GM18502 (cell line): ENCODE measurements at regions not wholly inside any gene's neighbourhood (a gene's known extent, or its start where the extent isn't known, plus 50 kb on each side); places are given as distances from the start of the nearest gene placed in this dataset.

Experiments
- ATAC-seq: cut with Tn5 transposase; IDR thresholded peaks from one replicate; pipeline ENCODE4 v1.9.1; 2021; ENCODE audit warnings: mild to moderate bottlenecking; ENCODE audit not compliant: unreplicated experiment, poor library complexity

GRCh38 chr6:106918115-106918514, 56.4 kb downstream of the CD24 start:
- ATAC-seq: no peak

DNA sequence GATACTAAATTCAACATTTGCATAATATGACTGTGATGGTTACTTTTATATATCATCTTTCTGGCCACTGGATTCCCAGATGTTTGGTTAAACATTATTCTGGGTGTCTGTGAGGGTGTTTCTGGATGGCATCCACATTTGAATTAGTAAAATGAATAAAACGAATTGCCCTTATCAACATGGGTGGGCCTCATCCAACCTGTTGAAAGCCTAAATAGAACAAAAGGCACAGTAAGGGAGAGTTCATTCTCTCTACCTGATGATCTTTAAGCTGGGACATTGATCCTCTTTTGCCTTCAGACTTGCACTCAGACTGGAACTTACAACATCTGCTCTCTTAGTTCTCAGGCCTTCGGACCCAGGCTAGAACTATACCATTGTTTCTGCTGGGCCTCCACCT, 57.6 kb downstream of the CD24 start:
- no peak for ATAC-seq

DNA sequence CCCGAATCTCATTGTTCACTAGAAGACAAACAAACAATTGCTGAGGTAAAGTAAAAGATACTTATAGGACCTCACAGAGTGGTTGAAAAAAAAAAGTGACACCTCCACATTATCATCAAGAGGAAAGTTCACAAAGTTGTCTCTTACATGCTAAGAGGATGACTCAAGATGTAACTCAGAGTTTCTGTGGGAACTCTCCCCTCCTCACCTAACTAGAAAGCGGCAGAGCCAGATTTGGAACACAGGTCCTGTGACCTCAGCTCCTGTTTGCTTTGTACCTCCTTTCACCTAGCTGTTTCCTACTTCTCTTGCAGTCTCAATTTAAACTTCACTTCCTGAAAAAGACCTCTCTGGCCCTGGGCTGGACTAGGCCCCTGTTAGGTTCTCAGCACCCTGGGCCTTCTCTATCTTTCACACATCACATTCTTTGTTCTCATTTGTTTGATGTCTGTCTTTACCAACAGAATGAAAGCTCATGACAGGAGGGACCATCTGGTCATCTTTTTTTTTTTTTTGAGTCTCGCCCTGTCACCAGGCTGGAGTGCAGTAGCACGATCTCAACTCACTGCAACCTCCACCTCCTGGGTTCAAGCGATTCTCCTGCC, 60.8 kb downstream of the CD24 start:
- peak; percentile 59 for ATAC-seq

GRCh38 chr6:106913111-106913510, 61.4 kb downstream of the CD24 start:
- no peak for ATAC-seq

DNA sequence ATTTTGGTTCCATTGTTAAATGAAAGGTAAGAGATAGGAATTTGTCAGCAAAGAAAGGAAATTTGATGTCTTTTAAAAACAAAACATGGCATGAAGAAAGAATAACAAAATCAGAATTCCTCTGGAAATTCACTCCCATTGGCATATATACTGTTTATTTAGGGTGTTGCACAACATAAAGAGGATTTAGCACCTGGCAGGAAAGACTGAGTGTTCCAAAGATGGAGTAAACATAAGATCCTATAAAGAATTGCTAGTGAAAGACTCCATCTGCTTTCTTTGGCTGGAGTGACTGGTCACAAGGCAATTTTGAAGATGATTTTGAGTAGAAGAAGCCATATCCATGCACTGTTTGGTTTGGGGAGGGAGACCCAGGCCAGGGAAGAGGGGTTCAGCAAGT, 62.4 kb downstream of the CD24 start:
- ATAC-seq: no peak

- ATAC-seq: no peak
Observed at GRCh38 chr6:106910999-106911949, 63.3 kb downstream of the CD24 start.

- no peak for ATAC-seq
Observed at GRCh38 chr6:106908386-106908840, 66.1 kb downstream of the CD24 start.

DNA sequence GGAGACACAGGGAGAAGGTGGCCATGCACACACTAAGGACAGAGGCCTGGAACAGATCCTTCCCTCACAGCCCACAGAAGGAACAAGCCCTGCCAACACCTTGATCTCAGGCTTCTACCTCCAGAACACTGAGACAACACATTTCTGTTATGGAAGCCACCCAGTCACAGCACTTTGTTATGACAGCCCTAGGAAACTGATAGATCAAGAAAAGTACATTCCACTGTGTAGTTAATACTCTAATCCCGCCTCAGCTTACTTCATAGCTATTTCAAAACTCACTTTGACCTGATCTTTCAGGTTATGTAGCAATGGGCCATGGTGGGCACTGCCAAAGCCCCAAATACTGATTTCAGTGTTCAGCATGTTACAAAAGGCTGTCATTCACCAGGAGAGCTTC, 66.8 kb downstream of the CD24 start:
- ATAC-seq: no peak

DNA sequence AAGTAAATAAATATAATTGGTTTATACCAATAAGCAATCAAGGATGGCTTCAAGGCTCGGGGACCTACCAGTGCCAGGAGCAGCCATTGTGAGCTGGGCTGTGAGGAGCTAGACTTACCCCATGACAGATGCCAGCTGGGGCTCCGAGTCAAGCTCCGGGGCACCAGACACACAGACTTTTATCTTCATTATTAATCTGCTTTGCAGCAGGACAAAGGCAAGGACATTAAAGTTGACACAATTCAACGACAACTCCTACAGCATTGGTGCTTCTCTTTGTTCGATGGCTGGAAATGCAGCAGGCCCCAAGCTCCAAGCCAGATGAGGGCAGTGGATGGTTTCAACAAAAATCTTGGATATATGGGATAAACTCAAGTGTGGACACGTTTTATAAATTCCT, 68.3 kb downstream of the CD24 start:
- no peak for ATAC-seq

GRCh38 chr6:106903299-106903698, 71.2 kb downstream of the CD24 start:
- no peak for ATAC-seq

DNA sequence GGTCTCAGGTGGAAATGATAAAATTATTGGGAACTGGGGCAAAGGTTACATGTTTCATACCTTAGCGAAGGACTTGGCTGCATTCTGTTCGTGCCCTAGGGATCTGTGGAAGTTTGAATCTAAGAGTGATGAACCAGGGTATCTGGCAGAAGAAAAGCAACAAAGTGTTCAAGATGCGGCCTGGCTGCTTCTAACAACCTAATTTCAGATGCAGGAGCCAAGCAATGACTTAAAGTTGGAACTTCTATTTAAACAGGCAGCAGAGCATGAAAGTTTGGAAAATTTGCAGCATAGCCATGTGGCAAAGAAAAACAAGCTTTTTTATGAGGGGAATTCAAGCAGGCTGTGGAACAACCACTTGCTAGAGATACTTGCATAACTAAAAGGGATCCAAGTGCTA, 73.5 kb downstream of the CD24 start:
- ATAC-seq: no peak

- no peak for ATAC-seq
Observed at GRCh38 chr6:106899697-106900096, 74.8 kb downstream of the CD24 start.

DNA sequence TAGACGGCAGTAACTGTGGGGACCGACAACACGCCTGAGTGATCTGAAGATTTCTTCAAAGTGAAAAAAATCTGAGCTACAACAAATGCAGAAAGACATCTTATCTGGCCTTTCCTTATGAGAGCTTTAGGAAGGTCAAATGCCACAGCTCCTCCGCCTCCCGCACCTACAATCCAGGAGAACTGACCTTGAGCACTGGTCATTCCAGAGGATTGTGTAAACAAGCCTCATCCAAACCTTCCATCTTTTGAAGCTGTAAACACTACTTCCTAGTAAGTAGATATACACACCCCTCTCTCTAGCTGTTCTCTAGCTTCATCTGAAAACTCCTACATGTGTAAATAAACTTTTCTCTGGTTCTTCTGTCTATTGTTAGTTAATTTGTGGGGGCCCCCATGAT, 76.9 kb downstream of the CD24 start:
- ATAC-seq: no peak

DNA sequence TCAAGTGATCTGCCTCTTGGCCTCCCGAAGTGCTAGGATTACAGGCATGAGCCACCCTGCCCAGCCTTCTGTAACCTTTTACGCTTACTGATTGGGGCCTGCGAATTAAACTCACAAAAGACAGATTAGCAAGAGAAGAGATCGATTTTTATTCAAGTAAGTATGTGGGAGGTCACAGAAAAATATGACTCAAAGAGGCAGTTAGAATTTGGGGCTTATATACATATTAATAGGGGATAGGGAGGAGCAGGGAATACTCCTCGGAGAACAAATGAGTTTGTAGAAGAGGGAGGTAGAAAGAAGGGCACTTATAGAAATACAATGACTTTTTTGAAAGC, 78.9 kb downstream of the CD24 start:
- no peak for ATAC-seq

- no peak for ATAC-seq
Observed at GRCh38 chr6:106894978-106895702, 79.4 kb downstream of the CD24 start.

DNA sequence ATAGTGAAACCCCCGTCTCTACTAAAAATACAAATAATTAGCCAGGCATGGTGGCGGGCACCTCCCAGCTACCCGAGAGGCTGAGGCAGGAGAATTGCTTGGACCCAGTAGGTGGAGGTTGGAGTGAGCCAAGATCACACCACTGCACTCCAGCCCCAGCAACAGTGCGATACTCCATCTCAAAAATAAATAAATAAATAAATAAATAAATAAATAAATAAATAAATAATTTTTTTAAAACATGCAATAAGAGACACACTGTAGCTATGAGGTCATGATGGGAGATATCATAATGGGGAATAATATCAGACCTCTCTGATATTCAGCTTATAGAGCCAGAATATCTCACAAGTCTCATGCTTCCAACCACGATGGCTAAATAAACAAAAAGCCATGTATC, 82.3 kb downstream of the CD24 start:
- no peak for ATAC-seq

- ATAC-seq: no peak
Observed at GRCh38 chr6:106890447-106890846, 84.1 kb downstream of the CD24 start.

DNA sequence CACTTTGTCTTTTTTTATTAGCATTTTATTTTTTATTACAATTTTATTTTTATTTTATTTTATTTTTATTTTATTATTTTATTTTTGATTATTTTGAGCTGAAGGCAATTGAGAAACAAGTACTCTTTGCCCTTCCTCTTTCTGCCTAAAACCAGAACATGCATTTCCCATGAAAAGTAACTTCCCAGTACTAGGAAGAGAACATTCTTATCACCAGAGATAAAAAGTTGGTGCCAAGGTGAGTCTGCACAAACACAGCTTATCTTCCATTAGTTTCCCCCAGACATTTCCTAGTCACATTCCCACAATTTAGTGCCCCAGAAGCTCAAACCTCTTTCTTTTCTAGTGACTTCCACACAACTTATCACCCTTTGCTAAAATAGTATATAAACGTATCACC, 84.8 kb downstream of the CD24 start:
- no peak for ATAC-seq

DNA sequence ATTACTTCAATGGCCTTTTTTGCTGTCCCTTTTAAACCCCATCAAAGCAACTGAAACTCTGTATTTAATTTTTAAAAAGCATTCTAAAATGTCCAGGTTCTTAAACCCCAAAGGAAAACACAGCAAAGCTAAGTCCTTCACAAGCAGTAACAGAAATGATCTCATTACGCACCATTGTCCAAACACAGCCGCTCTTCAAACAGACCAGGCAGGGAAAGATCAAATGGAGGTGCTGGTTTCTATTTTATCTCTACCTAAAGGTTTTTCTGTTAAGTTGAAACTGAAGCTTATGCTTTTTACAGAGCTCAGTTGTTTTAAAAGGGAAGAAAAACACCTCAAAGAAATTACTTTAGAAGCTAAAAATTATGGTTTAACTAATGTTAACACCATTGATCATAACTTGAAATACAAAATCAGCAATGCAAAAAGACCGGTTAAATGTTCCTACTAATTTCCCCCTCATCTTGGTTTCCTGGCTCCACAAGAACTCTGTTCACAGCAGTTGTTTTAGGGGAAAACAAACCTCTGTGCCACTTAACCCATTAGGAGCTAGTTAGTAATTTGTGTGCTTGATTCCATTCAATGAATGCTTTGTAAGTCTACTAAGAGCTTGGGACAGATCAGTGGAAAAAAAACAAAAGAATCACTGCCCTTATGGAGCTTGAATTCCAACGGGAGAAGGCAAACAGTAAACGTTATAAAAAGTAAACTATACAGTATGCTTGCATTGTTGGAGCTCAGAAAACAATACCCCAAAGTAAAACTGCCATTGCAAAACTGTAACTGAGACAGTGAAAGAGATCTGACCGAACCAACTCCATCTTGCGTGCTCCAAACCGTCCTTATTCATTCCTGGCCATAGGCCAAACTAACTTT, 87.4 kb downstream of the CD24 start:
- no peak for ATAC-seq

DNA sequence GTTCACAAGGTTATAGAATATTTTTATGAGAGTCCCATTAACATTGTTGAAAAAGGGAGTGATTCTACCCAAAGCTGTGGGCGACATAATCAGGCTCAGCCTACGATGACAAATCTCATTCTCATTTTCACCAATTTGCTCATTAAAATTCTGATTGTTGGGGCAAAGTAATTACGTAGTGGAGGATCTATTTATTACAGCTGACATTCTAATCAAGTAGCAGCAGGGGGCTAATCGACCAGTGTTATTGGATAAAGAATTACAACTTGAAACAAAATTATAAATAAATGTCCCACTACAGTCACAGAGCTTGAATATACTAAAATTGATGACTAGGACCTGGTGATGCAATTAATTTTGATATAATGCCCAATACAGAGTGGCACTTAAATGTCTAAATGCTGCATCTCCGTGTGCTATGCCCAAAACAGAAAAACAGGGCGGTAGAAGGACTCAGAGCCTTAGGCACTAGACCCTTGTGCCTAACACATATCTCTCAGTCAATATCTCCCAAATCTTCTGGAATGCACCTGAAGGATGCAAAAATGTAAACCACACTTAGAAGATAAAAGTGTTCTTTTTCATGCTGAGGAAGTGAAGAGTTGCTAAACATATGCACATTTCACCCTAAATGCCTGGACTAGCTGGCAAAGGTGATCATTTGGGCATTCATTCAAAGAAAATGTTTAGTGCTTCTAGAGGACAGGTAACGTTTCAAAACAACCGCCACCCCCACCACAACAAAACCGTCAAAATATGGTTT, 88.3 kb downstream of the CD24 start:
- ATAC-seq: no peak
